Urinary bladder (tissue), 3 donors: ENCODE measurements at regions not wholly inside any gene's neighbourhood (a gene's known extent, or its start where the extent isn't known, plus 50 kb on each side); places are given as distances from the start of the nearest gene placed in this dataset.

ENCODE experiments used
- DNase-seq: peaks from one replicate; pipeline ENCODE4 v3.0.0-alpha.2; 2015; ENCODE audit errors: extremely low spot score
- H3K27ac ChIP-seq: one replicate; pipeline ENCODE4 v1.5.1; 2013; ENCODE audit warnings: low read depth, mild to moderate bottlenecking, moderate library complexity
- H3K36me3 ChIP-seq: one replicate; pipeline ENCODE4 v1.6.1; 2013; ENCODE audit warnings: mild to moderate bottlenecking, moderate library complexity; ENCODE audit not compliant: insufficient read depth
- H3K4me1 ChIP-seq: one replicate; pipeline ENCODE4 v1.6.1; 2013; ENCODE audit warnings: mild to moderate bottlenecking, moderate library complexity; ENCODE audit not compliant: insufficient read depth
- H3K4me3 ChIP-seq: one replicate; pipeline ENCODE4 v1.5.1; 2013; ENCODE audit warnings: low read depth, low read length
- WGBS: extraction: QIAGEN DNeasy Blood & Tissue Kit; methylation state at CpG from one replicate; pipeline ENCODE4 v1.1.7; 2013; 5-methylcytosine and 5-hydroxymethylcytosine counted together
- donor health status: healthy with polysubstance abuse.
- donor health status: healthy.

- H3K4me1 ChIP-seq = no peaks in the 10 kb centered on the region
- H3K36me3 ChIP-seq = no peaks in the 10 kb centered on the region
- H3K4me3 ChIP-seq = no peak overlapping the region
- DNase-seq = no peak
- no peak overlapping the region for H3K27ac ChIP-seq
- 64% methylated on average over 3 of the region's 3 CpGs for WGBS
Observed at GRCh38 chr9:3600672-3601071, 74.9 kb upstream of the RFX3 start.

- WGBS = 92% methylated on average over 8 of the region's 8 CpGs
Observed at GRCh38 chr9:3597792-3598191, 72.0 kb upstream of the RFX3 start.

GRCh38 chr9:3586066-3586465, 60.3 kb upstream of the RFX3 start:
- no peak for DNase-seq
- no peaks in the 10 kb centered on the region for H3K4me1 ChIP-seq
- no peak overlapping the region for H3K27ac ChIP-seq
- H3K36me3 ChIP-seq = no peaks in the 10 kb centered on the region
- no peak overlapping the region for H3K4me3 ChIP-seq

More at GRCh38 chr9:3597792-3598191, 72.0 kb upstream of the RFX3 start:
- no peak overlapping the region for H3K4me3 ChIP-seq
- no peak overlapping the region for H3K27ac ChIP-seq
- DNase-seq = no peak
- no peaks in the 10 kb centered on the region for H3K4me1 ChIP-seq
- no peaks in the 10 kb centered on the region for H3K36me3 ChIP-seq

- 77% methylated on average over 6 of the region's 6 CpGs for WGBS
- no peaks in the 10 kb centered on the region for H3K4me1 ChIP-seq
- no peak overlapping the region for H3K4me3 ChIP-seq
- no peak overlapping the region for H3K27ac ChIP-seq
- no peak for DNase-seq
- H3K36me3 ChIP-seq = no peaks in the 10 kb centered on the region
Observed at GRCh38 chr9:3585606-3586005, 59.8 kb upstream of the RFX3 start.

GRCh38 chr9:3578786-3579185, 53.0 kb upstream of the RFX3 start:
- DNase-seq = no peak
- no peaks in the 10 kb centered on the region for H3K36me3 ChIP-seq
- H3K27ac ChIP-seq = no peak overlapping the region
- no peaks in the 10 kb centered on the region for H3K4me1 ChIP-seq
- no peak overlapping the region for H3K4me3 ChIP-seq
- WGBS = 97% methylated on average over 2 of the region's 2 CpGs

GRCh38 chr9:3576328-3576727, 50.5 kb upstream of the RFX3 start:
- Histone ChIP-seq H3K4me3 (no peak overlapping the region), H3K4me1 (no peaks in the 10 kb centered on the region), H3K36me3 (no peaks in the 10 kb centered on the region), H3K27ac (no peak overlapping the region)
- no peak for DNase-seq
- 59% methylated on average over 7 of the region's 7 CpGs for WGBS

GRCh38 chr9:3575821-3576220, 50.0 kb upstream of the RFX3 start:
- Histone ChIP-seq H3K36me3 (no peaks in the 10 kb centered on the region), H3K27ac (no peak overlapping the region), H3K4me1 (no peaks in the 10 kb centered on the region), H3K4me3 (no peak overlapping the region)
- WGBS = 91% methylated on average over 3 of the region's 3 CpGs
- DNase-seq = no peak
